ENCODE measurements at regions not wholly inside any gene's neighbourhood (a gene's known extent, or its start where the extent isn't known, plus 50 kb on each side); places are given as distances from the start of the nearest gene placed in this dataset.

GRCh38 chr6:113381232-113381631 lies 475.9 kb upstream of the MARCKS start:
- H3K27ac ChIP-seq (ENCODE audit: low read length): no peak overlapping the region
- H3K27me3 ChIP-seq (ENCODE audit: insufficient read depth, low read length): no peaks in the 10 kb centered on the region

GRCh38 chr6:113381959-113382358 lies 475.2 kb upstream of the MARCKS start:
- no peaks in the 10 kb centered on the region for H3K36me3 ChIP-seq (ENCODE audit: insufficient read depth, low read depth, low read length)
- H3K9ac ChIP-seq (ENCODE audit: low read depth, low read length): no peak overlapping the region
- H3K27ac ChIP-seq (ENCODE audit: low read length): no peak overlapping the region
- no peak overlapping the region for H3K4me3 ChIP-seq (ENCODE audit: low read length)
- H3K27me3 ChIP-seq (ENCODE audit: insufficient read depth, low read length): no peaks in the 10 kb centered on the region
- no peaks in the 10 kb centered on the region for H3K9me3 ChIP-seq (ENCODE audit: insufficient read depth, low read depth, low read length)
- no peaks in the 10 kb centered on the region for H3K4me1 ChIP-seq (ENCODE audit: insufficient read depth, low read length)

More at GRCh38 chr6:113381232-113381631, 475.9 kb upstream of the MARCKS start:
- H3K9me3 ChIP-seq (ENCODE audit: insufficient read depth, low read depth, low read length): no peaks in the 10 kb centered on the region
- H3K36me3 ChIP-seq (ENCODE audit: insufficient read depth, low read depth, low read length): no peaks in the 10 kb centered on the region
- no peak overlapping the region for H3K4me3 ChIP-seq (ENCODE audit: low read length)
- H3K4me1 ChIP-seq (ENCODE audit: insufficient read depth, low read length): no peaks in the 10 kb centered on the region
- no peak overlapping the region for H3K9ac ChIP-seq (ENCODE audit: low read depth, low read length)

DNA sequence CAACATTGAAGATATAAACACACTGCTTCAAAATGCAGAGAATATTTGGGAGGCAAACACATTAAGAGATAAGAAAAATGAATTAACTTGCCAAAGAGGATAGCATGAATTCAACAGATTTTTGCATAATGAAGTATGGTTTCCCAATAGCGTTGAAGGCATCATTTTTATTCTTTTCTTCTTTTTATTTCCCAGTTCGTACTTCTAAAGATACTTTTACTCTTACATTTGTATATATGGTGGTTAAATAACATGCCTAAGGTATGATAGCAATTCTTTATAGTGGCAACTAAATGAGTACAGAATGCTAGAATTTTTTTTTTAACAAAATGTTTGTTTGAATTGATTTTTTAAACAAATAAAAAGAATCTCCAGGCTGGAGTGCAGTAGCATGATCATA lies 473.4 kb upstream of the MARCKS start:
- Histone ChIP-seq H3K9ac (ENCODE audit: low read depth, low read length) (no peak overlapping the region), H3K4me3 (ENCODE audit: low read length) (no peak overlapping the region), H3K27me3 (ENCODE audit: insufficient read depth, low read length) (no peaks in the 10 kb centered on the region), H3K27ac (ENCODE audit: low read length) (no peak overlapping the region), H3K36me3 (ENCODE audit: insufficient read depth, low read depth, low read length) (no peaks in the 10 kb centered on the region), H3K4me1 (ENCODE audit: insufficient read depth, low read length) (no peaks in the 10 kb centered on the region), H3K9me3 (ENCODE audit: insufficient read depth, low read depth, low read length) (no peaks in the 10 kb centered on the region)

- no peak overlapping the region for H3K27ac ChIP-seq (ENCODE audit: low read length)
- H3K9ac ChIP-seq (ENCODE audit: low read depth, low read length): no peak overlapping the region
- H3K36me3 ChIP-seq (ENCODE audit: insufficient read depth, low read depth, low read length): no peaks in the 10 kb centered on the region
- H3K4me1 ChIP-seq (ENCODE audit: insufficient read depth, low read length): no peaks in the 10 kb centered on the region
- no peaks in the 10 kb centered on the region for H3K9me3 ChIP-seq (ENCODE audit: insufficient read depth, low read depth, low read length)
- no peak overlapping the region for H3K4me3 ChIP-seq (ENCODE audit: low read length)
- no peaks in the 10 kb centered on the region for H3K27me3 ChIP-seq (ENCODE audit: insufficient read depth, low read length)
Measured at GRCh38 chr6:113385020-113385431, 472.1 kb upstream of the MARCKS start.

GRCh38 chr6:113388996-113389395 lies 468.1 kb upstream of the MARCKS start:
- Histone ChIP-seq H3K9ac (ENCODE audit: low read depth, low read length) (no peak overlapping the region), H3K4me3 (ENCODE audit: low read length) (no peak overlapping the region), H3K36me3 (ENCODE audit: insufficient read depth, low read depth, low read length) (no peaks in the 10 kb centered on the region)

GRCh38 chr6:113392551-113393055 lies 464.5 kb upstream of the MARCKS start:
- Histone ChIP-seq H3K36me3 (ENCODE audit: insufficient read depth, low read depth, low read length) (no peaks in the 10 kb centered on the region), H3K4me1 (ENCODE audit: insufficient read depth, low read length) (no peaks in the 10 kb centered on the region; the same call in 1 of the 2 replicates), H3K27me3 (ENCODE audit: insufficient read depth, low read length) (no peaks in the 10 kb centered on the region), H3K27ac (ENCODE audit: low read length) (no peak overlapping the region), H3K9ac (ENCODE audit: low read depth, low read length) (no peak overlapping the region), H3K9me3 (ENCODE audit: insufficient read depth, low read depth, low read length) (no peaks in the 10 kb centered on the region), H3K4me3 (ENCODE audit: low read length) (no peak overlapping the region)

More at GRCh38 chr6:113388996-113389395, 468.1 kb upstream of the MARCKS start:
- Histone ChIP-seq H3K9me3 (ENCODE audit: insufficient read depth, low read depth, low read length) (no peaks in the 10 kb centered on the region), H3K4me1 (ENCODE audit: insufficient read depth, low read length) (no peaks in the 10 kb centered on the region; the same call in 1 of the 2 replicates), H3K27ac (ENCODE audit: low read length) (no peak overlapping the region), H3K27me3 (ENCODE audit: insufficient read depth, low read length) (no peaks in the 10 kb centered on the region)

- H3K27me3 ChIP-seq (ENCODE audit: insufficient read depth, low read length): no peaks in the 10 kb centered on the region
- H3K9ac ChIP-seq (ENCODE audit: low read depth, low read length): no peak overlapping the region
- no peaks in the 10 kb centered on the region for H3K36me3 ChIP-seq (ENCODE audit: insufficient read depth, low read depth, low read length)
- H3K4me3 ChIP-seq (ENCODE audit: low read length): no peak overlapping the region
- no peaks in the 10 kb centered on the region; the same call in 1 of the 2 replicates for H3K4me1 ChIP-seq (ENCODE audit: insufficient read depth, low read length)
- no peaks in the 10 kb centered on the region for H3K9me3 ChIP-seq (ENCODE audit: insufficient read depth, low read depth, low read length)
- no peak overlapping the region for H3K27ac ChIP-seq (ENCODE audit: low read length)
Measured at GRCh38 chr6:113394216-113394615, 462.9 kb upstream of the MARCKS start.

DNA sequence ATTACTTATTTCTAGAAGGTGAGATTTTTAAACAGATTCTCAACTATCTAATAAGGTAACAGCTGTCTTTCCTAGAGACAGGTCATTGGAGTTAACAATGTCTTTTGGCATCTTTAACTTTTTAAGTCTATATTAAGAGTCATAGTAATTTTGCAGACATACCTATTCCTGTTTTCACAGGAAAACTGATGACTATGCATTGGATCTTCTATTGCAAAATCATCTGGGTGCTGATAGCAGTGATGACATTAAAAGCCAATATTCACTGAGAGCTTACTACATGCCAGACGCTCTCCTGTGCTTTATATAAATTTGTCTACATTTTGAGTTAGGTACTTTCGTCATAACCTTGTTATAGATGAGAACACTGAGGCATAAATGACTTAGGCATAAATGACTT lies 462.4 kb upstream of the MARCKS start:
- Histone ChIP-seq H3K36me3 (ENCODE audit: insufficient read depth, low read depth, low read length) (no peaks in the 10 kb centered on the region), H3K27ac (ENCODE audit: low read length) (no peak overlapping the region), H3K27me3 (ENCODE audit: insufficient read depth, low read length) (no peaks in the 10 kb centered on the region), H3K4me1 (ENCODE audit: insufficient read depth, low read length) (no peaks in the 10 kb centered on the region; the same call in 1 of the 2 replicates), H3K9me3 (ENCODE audit: insufficient read depth, low read depth, low read length) (no peaks in the 10 kb centered on the region), H3K4me3 (ENCODE audit: low read length) (no peak overlapping the region), H3K9ac (ENCODE audit: low read depth, low read length) (no peak overlapping the region)

GRCh38 chr6:113396730-113397129 lies 460.4 kb upstream of the MARCKS start:
- no peak overlapping the region for H3K27ac ChIP-seq (ENCODE audit: low read length)
- no peaks in the 10 kb centered on the region for H3K9me3 ChIP-seq (ENCODE audit: insufficient read depth, low read depth, low read length)

GRCh38 chr6:113397236-113397635 lies 459.9 kb upstream of the MARCKS start:
- H3K27ac ChIP-seq (ENCODE audit: low read length): no peak overlapping the region
- H3K4me1 ChIP-seq (ENCODE audit: insufficient read depth, low read length): no peaks in the 10 kb centered on the region
- no peaks in the 10 kb centered on the region for H3K9me3 ChIP-seq (ENCODE audit: insufficient read depth, low read depth, low read length)
- no peaks in the 10 kb centered on the region for H3K36me3 ChIP-seq (ENCODE audit: insufficient read depth, low read depth, low read length)
- H3K9ac ChIP-seq (ENCODE audit: low read depth, low read length): no peak overlapping the region
- H3K27me3 ChIP-seq (ENCODE audit: insufficient read depth, low read length): no peaks in the 10 kb centered on the region
- H3K4me3 ChIP-seq (ENCODE audit: low read length): no peak overlapping the region

More at GRCh38 chr6:113396730-113397129, 460.4 kb upstream of the MARCKS start:
- Histone ChIP-seq H3K36me3 (ENCODE audit: insufficient read depth, low read depth, low read length) (no peaks in the 10 kb centered on the region), H3K9ac (ENCODE audit: low read depth, low read length) (no peak overlapping the region), H3K27me3 (ENCODE audit: insufficient read depth, low read length) (no peaks in the 10 kb centered on the region), H3K4me3 (ENCODE audit: low read length) (no peak overlapping the region), H3K4me1 (ENCODE audit: insufficient read depth, low read length) (no peaks in the 10 kb centered on the region)

DNA sequence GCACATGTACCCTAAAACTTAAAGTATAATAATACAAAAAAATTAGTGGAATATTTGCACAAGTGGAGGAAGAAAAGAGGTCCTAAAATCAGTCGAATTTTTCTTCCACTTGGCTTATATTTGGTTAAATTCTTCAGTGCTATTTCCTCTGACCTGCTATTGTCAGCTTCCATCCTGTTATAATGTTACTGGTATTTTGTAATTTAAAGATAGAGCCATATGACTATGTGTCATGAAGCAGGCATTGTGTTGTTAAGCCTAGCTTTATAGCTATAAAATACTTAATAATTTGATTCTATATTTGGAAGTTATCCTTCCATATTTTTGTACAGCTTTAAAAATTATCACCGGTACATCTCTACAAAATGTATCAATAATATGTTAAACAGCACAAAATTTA lies 455.9 kb upstream of the MARCKS start:
- no peak overlapping the region for H3K9ac ChIP-seq (ENCODE audit: low read depth, low read length)

DNA sequence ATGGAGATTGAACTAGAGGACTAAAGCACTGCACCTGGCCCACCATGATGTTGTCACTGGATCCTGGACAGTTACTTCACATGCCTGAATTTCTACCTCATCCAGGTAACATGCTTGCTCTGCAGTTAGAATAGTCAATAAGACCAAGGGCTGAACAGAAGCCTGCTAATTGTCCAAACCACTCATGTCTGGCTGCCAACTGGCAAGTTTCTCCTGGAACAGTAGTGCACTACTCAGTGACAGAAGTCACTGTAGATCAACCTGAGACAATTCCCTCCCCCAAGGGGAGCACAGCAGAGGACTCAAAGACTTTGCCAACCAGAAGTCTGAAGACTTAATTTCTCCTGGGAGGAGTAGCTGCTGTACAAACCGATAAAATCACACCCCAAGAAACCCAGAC lies 454.6 kb upstream of the MARCKS start:
- Histone ChIP-seq H3K27me3 (ENCODE audit: insufficient read depth, low read length) (no peaks in the 10 kb centered on the region), H3K36me3 (ENCODE audit: insufficient read depth, low read depth, low read length) (no peaks in the 10 kb centered on the region), H3K9ac (ENCODE audit: low read depth, low read length) (no peak overlapping the region), H3K4me3 (ENCODE audit: low read length) (no peak overlapping the region), H3K27ac (ENCODE audit: low read length) (no peak overlapping the region), H3K4me1 (ENCODE audit: insufficient read depth, low read length) (no peaks in the 10 kb centered on the region), H3K9me3 (ENCODE audit: insufficient read depth, low read depth, low read length) (no peaks in the 10 kb centered on the region)

More for the DNA sequence above, 455.9 kb upstream of the MARCKS start:
- Histone ChIP-seq H3K27me3 (ENCODE audit: insufficient read depth, low read length) (no peaks in the 10 kb centered on the region), H3K4me1 (ENCODE audit: insufficient read depth, low read length) (no peaks in the 10 kb centered on the region), H3K36me3 (ENCODE audit: insufficient read depth, low read depth, low read length) (no peaks in the 10 kb centered on the region), H3K27ac (ENCODE audit: low read length) (no peak overlapping the region), H3K4me3 (ENCODE audit: low read length) (no peak overlapping the region), H3K9me3 (ENCODE audit: insufficient read depth, low read depth, low read length) (no peaks in the 10 kb centered on the region)

All from iPS-20b (cell line).